HG02759 (cell line): ENCODE measurements at regions not wholly inside any gene's neighbourhood (a gene's known extent, or its start where the extent isn't known, plus 50 kb on each side); places are given as distances from the start of the nearest gene placed in this dataset.
"Not testable (repeated sequence)": the region's sequence is repeated elsewhere in the genome, so short reads cannot be mapped to it uniquely, and the experiment has no call there.

ENCODE experiments used
- ATAC-seq: cut with Tn5 transposase; IDR thresholded peaks from one replicate; pipeline ENCODE4 v1.9.1; 2021; ENCODE audit warnings: mild to moderate bottlenecking, moderate library complexity; ENCODE audit not compliant: unreplicated experiment

DNA sequence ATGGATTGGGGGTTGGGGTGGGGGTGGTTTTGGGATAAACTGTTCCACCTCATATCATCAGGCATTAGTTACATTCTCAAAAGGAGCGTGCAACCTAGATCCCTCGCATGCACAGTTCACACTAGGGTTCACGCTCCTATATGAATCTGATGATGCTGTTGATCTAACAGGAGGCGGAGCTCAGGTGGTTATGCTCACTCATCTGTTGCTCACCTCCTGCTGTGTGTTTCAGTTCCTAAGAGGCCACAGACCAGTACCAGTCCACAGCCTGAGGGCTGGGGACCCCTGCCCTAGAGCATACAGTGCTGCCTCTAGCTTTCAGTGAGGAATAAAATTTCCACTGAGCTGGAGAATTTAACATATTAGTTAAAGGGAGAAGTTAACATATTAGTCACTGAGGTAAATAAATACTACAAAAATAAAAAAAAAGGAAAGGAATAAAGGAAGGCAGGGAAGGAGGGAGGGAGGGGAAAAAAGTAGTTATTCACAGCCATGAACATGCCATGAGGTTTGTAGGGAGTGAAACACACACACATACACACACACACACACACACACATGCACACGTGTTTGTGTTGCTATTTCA is 612.7 kb upstream of the TBX3 start:
- no peak for ATAC-seq

DNA sequence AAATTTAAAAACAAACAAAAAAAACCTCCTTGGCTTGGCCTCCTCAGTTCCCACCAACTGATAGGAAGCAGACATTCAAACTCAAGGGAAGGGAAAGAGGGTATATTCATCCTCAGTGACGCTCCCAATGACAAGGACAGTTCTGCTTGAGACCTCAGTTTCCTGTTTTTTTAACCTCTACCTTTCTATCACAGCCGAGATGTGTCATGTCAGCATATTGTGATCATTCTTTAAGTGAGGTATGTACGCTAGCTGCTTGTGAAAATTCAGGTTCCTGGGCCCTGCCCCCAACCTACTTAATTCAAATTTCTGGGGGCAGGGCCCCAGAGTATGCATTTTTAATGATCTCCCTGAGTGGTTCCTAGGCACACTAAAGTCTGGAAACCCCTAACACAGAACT is 611.9 kb upstream of the TBX3 start:
- no peak for ATAC-seq

DNA sequence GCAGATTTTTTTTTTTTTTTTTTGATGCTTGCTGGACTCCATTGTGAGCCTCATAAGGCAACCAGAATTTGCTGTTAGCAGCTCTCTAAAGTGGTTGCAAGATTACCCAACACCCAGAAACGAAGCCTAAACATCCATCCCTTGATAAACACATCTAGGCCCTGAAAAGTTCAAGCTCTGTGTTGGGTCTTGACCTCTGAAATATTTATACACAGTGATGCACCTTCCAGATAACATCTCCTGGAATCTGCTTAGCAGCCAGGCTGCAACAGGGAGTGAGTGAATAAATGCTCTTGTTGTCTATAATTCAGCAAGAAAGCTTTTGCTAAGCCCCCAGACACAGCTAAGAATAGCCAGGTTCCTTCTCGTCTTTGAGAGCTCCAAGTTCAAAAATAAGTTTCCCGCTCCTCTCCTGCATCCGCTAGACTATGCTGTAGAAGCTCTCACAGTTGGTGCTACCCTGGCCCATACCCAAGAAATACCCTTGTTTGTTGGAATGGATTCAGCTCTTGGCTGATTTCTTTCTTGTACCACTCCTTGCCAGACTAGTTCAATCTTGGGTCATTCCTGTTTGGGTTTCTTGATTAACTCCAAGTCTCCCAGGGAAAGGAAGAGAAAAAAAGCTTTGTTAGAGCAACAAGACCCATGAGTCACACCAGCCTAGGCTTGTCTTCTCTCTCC is 610.6 kb upstream of the TBX3 start:
- ATAC-seq: no peak

DNA sequence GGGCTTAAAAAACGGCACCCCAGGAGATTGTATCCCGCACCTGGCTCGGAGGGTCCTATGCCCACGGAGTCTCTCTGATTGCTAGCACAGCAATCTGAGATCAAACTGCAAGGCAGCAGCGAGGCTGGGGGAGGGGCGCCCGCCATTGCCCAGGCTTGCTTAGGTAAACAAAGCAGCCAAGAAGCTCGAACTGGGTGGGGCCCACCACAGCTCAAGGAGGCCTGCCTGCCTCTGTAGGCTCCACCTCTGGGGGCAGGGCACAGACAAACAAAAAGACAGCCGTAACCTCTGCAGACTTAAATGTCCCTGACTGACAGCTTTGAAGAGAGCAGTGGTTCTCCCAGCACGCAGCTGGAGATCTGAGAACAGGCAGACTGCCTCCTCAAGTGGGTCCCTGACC is 601.5 kb upstream of the TBX3 start:
- ATAC-seq: not testable (repeated sequence)

DNA sequence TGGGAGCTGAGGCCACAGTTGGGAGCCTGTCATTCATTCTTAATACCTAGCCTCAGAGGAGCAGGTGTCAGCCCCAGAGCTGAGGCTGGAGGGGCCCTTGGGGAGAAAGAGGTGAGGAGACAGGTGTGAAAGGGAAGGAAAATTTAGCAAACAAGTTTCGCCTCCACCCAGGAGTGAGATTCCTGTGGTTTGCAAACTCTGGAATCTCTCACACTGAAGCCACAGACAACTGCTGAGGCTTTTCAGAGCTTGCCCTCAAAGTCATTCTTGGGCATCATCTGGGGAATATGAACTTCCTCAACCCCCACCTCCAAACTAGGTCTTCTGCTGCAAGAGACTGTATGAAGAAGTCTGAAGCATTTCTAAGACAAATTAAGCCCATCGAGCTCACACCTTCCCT is 589.5 kb upstream of the TBX3 start:
- ATAC-seq: no peak

DNA sequence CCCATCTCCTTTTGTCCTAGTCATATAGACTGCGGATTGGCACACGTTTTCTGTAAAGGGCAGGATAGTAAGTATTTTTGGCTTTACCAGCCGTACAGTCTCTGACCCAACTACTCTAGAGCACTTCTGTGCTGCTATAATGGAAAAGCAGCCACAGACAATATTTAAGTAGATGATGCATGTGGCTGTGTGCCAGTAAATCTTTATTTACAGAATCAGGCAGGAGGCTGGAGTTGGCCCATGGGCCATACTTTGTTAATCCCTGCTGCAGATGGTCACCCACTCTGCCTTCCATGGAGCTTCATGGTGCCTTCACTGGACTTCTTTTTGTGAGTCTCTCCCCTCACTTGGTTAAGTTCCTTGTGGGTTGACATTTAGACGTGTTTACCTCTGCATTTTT is 584.5 kb upstream of the TBX3 start:
- ATAC-seq: no peak

DNA sequence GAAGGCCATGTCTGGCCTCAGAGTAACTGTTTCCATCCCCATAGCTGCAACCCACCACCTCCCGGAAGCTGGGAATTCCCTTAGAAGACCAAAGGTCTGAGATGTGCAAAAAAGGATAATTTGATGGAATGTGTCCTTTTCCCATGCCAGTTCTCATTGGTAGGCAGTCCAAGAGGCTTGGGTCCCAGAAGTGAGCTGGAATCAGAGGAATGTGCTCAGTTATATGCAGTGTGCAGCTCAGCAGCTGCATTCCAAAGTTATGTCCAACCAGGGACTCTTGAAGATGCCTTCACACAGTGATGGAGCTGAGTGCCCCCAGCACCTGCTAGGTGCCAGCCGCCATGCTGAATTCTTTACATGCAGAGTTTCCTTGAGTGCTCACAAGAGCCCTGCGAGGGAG is 583.9 kb upstream of the TBX3 start:
- no peak for ATAC-seq

DNA sequence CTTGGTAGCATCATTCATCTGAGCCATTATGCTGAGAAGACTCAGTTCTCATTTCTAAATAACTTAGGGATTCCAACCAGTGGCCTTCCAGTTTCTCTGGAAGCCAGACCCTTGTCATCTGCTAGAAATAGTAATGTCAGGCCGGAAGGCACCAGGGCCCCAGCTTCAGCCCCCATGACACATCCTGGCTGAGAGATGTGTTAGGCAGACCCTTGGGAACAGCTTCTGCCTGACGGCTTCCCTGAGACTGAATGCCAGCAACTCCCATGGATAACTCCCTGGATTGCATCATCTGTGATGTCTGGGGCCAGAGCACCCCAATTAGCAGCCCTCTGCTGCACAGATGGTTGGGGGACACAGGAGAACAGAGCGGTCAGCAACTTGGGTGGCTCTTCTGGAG is 583.5 kb upstream of the TBX3 start:
- ATAC-seq: no peak

DNA sequence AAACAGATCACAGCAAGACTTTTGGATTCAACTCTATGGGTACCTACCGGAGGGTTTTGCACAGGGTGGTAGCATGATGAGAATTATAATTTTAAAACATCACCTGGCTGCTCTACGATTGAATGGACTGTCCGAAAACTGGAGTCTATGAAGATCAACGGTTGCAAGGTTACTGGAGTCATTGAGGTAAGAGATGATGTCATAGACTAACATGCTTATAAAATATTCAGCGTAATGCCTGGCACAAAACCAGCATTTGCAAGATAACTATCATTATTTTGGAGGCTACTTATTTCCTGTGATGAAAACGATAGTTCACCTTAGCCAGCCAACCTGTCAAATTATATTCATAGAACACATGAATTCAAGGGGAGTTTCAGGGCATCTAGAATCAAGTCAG is 580.6 kb upstream of the TBX3 start:
- ATAC-seq: no peak

DNA sequence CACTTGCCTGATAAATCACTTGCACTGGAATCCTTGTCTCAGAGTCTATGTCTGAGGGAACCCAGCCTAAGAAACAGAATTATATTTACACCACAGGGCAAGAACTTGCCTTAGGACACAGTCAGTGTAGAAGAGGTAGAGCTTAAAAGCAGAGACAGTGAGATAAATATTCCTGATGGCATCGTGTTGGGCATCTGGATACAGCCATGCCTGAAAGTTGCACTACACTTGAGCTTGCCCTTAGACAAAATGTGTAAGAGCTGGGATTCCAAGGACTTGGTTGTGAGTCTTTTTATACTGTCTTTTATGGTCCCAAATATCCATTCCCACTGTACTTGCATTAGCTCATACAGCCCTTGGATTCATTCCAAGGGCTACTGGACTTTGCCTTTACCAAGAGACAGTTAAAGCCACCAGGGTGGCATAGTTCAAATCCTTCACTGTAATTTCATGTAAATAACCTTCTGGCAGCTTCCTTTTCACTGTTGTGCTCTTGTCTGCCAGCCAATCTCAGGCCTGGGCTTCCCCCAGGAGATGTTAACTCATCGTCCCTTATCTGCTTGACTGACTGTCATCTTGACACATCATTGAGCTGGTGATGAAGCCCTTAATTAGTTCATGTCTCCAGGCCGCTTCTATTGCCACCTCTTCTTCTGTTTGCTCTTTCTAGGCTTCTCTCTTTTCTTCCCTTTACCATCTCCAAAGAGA is 577.9 kb upstream of the TBX3 start:
- ATAC-seq: no peak

DNA sequence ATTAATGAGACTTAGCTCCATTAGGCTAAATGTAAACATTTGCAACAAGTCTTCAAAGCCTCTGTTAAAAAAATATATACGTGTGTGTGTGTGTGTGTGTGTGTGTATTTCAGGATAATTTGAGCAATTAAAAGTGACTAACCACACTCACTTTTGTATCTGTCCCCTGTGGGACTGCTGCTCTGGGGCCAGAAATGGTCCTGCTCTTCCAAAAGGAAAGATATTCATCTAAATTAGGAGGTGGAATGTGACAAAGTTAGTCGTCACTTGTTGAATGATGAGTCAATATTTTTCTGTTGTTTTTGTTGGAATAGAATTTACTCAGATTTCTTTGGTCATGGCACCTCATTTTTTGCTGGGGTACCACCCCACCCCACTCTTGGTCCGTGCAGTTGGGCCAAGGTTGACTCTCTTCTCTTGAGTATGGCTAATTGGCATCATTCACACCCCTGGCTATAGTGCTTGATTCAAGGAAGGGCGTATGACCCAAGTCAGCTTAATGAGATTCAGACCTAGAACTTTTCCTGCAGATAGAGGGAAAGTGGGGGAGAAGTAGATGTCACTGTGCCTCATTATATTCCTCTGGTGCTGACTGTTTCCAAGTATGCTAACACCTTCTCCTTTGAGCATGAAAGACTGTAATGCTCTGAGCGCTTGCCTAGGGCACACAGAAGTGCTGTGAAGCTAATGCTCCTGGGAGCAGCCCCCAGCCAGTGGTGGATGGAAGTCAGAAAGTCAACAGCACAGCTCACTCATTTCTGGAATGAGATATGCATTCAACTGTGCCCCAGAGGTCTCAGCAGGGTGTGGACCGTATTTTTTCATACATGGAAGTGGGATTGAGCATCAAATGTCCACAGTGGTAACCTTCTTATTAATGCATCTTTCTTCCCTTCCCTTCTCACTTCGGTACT is 577.0 kb upstream of the TBX3 start:
- ATAC-seq: no peak

DNA sequence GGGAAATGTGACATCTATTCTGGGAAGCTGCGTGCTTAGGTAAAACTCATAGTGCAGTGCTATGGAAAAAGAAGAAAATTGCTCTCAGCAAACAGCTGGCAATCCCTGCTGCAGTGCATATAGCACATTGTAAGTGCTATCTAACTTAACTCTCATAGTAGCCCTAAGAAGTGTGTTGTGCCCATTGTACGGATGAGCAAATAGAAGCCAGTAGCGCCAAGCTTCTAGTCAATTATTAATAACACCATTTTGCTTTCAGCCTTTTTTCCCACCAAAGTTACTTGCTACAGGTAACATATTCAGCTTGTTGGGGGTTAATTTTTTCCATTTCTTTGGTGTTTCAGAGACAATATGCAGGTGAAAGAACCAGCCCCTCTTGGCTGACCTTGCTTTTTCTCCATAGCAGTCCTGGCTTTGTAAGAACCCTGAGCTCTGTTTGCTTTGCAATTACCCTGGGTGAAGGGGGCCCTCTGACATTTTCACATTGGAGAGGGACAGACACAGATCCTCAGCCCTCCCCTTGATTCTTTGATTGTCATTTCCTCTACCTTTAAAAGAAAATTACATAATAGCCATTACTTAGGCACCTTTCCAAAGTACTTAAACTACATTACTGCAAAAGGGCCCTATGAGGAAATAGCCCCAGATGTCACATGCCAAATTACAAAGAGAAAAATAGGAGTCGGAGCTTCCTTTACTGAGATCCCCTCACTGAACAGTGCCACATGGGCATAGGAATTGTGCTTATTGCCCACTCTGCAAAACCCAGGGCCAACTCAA is 576.2 kb upstream of the TBX3 start:
- ATAC-seq: no peak

DNA sequence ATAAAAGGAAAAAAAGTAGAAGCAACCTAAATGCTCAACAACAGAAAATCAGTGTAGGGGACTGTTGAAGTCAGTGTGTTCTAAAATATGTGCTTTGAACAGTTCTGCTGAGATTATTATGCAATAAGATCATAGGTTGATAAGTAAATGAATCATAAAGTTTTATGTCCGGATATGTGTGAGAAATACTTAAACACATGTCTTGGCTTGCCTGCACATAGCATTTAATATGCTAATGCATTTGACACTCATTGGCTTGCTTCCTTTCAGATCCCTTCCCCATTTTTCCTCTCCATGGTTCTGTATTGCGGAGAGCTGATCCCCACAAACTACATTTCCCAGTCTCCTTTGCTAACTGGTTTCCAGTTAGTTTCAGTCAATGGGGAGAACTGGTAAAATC is 573.8 kb upstream of the TBX3 start:
- ATAC-seq: no peak

DNA sequence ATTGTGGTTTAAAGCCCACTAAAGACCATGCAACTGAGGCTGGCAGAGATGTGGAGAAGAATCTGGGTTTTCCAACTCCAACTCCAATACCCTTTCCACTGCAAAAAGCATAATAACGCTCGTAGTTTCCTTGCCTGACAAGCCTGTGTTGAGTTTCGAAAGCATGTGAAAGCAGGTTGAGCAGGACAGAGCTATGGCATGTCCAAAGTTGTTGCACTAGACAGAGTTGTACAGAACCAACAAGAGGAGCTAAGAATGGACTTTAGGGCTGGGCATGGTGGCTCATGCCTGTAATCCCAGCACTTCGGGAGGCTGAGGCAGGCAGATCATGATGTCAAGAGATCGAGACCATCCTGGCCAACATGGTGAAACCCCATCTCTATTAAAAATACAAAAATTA is 572.0 kb upstream of the TBX3 start:
- ATAC-seq: no peak

DNA sequence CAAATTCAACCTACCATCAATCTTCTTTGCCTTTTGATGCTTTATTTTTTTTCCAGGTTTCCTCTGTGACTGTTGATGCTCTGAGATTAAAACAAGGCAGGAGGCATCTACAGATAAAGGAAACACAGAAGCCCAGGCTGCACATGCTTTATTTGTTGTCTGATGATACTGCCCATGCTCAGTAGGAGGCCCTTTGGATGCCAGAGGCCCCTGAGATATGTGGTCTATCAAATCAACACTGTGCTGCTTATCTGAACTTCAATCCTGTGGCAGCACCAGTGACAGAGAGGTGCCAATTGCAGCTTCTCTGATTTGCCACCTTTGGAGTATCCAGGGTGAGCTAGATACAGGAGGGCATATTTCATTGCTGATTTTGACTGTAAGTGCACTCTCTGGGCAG is 571.3 kb upstream of the TBX3 start:
- ATAC-seq: no peak

DNA sequence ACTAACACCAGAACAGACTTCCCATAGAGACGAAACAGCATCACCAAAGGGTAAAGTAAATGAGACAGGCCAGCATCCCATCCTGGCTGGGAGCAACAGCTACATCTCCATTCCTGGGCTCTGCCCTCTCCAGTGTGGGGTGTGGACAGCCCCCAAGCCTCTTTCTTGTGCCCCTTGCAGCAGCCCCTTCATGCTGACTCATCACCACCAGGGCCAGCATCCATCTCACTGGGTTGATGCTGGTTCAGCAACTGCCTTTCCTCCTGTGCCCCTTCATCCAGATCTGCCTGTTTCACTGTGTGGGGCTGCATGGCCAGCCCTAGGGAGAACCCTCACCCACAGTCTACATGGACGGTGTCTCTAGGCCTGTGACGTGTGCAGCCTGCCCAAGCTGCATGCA is 569.1 kb upstream of the TBX3 start:
- no peak for ATAC-seq

DNA sequence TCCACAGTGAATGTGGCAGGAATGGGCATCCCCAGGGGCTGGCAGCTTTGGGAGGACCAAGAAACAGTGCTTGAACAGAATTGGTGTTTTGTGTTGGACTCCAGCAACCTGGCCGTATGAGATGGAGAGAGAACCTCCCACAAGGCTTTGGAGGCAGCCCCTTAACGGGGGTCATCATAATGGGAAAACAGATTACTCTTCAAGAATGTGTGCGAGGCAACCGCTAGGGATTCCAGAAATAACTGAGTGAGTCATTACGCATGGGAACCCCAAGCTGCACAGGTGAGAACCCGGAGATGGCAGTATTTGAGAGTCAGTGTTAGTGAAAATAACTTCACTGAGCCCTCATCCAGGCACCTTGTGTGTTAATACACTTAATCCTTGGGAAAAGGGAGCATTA is 567.8 kb upstream of the TBX3 start:
- ATAC-seq: no peak

DNA sequence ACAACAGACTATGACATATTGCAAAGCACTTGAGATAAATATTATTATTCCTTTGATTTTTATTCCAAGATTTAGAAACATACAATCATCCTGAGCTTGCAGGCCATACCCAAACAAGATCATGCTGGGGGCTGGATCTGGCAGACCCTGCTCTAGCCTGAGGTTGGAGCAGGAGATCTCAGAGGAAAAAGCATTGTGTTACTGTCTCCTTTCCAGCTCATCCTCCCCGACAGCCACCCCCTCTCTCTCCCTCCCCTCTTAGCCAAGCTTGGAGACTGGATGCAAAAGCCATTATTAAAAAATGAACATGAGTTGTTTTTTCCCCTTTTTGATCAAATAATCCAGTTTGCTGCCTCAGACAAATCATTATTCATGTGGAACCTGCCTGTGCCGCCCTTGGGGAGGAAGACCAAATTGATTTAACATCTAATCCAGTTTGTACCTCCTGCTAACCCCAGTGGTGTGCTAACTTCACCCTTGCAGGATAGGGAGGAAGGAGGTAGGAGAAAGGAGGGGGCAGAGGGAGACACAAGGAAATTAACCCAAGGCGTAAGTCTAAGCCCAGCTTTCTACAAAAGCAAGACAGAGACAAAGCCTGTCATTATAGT is 565.8 kb upstream of the TBX3 start:
- ATAC-seq: no peak

DNA sequence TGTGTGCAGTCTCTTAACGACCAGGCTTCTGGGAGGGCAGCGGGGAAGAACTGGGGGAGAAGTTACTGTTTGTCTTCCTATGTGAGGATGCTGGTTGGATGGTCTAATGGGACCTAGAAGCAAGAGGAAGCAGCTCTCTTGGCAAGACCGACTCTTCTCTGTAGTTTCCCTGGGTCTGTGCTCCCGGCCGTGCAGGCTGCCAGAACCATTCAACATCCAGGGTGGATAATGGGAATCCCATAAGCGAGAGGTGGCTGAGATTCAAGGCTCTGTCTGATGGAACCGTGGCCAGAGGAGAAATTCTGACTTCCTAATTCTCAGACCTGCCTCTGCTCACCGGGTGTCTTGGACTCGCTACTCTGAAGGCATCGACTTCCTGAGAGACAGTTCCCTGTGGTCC is 561.0 kb upstream of the TBX3 start:
- no peak for ATAC-seq

DNA sequence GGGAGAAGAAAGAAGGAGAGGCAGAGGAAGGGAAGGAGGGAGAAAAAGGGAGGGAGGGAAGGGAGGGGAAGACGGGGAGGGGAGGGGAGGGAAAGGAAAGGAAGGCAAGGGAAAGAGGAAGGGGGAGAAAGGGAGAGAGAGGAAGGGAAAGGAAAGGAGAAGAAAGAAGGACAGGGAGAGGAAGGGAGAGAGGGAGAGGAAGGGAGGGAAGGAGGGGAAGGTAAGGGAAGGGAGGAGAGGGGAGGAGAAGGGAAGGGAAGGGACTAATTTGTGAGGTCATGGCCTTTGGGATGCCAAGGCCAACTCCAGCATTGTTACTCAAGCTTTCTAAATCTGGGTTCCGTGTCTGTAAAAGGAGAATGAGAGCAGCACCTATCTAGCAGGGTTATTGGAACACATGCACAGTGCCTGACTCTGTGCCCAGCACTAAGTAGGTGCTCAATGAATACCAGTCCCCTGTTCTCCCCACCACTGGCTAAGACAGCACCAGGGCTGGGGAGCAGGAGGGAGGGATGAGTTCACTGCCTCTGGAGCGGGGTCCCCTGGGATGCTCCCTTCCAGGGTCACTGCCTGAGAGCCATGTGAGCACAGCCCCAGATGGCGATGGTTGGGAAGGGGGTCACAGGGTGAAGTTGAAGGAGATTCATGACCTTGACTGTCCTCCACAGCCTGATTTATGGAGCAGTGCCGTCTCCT is 560.1 kb upstream of the TBX3 start:
- ATAC-seq: no peak
